HG03469 (cell line): ENCODE measurements at regions not wholly inside any gene's neighbourhood (a gene's known extent, or its start where the extent isn't known, plus 50 kb on each side); places are given as distances from the start of the nearest gene placed in this dataset.

ENCODE experiments used
- ATAC-seq: cut with Tn5 transposase; IDR thresholded peaks from one replicate; pipeline ENCODE4 v1.9.1; 2021; ENCODE audit warnings: mild to moderate bottlenecking, moderate library complexity, moderate number of reproducible peaks; ENCODE audit not compliant: unreplicated experiment

DNA sequence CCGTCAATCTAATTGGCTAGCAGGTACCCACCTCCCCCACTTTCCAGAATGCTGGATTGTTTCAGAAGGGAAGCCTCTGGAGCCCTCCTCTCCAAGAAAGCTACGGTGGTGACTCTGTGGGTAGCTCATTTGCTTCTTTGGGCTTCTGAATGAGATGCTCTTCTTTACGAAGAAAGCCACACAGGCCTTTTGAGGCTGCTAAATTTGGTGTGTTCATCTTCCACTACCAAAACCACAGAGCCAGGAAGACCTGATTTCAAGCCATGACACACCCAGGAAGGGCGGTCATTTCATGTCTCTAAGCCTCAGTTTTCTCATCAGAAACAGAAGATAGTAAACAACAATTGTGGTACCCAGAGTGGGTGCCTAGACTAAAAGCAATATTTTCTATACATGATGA lies 901.2 kb downstream of the KCNMA1 start:
- no peak for ATAC-seq

DNA sequence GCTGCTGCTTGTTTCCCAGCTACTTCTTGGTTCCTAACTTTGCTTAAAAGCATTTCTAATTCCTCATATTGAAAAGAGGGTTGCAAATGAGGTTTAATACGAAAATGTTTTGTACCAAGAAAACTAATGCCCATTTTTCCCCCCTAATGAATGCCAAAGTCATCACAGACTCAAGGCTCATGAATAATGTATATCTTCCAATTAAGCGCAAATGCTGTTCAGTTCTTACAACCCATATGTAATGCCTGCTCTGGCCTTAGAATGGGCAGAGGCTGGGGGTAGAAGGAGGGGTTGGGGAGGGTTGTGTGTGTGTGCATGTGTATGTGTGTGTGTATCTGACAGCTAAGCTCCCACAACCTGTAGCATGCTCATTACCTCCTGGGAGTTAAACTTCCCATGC lies 901.7 kb downstream of the KCNMA1 start:
- no peak for ATAC-seq

DNA sequence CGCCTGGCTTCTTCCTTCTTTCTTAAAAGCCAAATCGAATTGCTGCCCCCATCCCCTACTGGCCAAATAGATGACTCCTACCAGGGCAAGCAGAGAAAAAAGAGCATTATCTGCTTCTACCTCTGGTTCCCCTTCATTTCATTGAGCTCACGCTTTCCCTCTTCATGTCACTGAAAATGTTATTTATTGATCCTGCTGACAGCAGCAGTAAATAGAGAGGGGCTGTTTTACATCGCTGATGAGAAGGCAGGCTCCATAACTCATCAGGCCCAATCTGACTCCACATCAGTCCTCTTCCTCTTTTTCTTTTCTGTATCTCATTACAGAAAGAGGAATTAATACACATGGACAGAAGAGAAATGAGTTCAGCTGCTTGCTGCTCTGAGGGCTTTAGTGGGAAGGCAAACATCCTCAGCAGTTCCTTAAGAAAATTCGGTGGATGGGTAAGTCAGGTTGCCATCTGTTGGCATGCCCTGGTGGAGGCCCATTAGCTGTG lies 904.1 kb downstream of the KCNMA1 start:
- no peak for ATAC-seq

DNA sequence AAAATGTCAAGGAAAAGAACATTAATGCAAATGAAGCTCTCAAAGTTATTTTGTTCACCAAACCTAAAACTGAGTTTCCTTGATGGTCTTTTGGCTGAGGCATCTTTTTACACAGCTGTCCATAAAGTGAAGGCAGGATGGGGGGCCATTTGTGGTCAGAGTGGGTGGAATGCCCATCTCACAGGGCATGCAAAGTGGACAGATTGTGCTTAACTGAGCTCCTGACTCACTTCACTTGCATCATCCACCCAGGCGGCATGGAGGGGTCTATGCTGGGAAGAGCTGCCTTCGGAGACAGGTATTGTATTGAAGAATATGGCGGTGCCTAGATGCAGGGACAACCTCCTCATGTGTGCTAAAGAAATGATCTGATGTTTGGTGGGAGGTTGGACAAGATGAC lies 905.3 kb downstream of the KCNMA1 start:
- no peak for ATAC-seq

DNA sequence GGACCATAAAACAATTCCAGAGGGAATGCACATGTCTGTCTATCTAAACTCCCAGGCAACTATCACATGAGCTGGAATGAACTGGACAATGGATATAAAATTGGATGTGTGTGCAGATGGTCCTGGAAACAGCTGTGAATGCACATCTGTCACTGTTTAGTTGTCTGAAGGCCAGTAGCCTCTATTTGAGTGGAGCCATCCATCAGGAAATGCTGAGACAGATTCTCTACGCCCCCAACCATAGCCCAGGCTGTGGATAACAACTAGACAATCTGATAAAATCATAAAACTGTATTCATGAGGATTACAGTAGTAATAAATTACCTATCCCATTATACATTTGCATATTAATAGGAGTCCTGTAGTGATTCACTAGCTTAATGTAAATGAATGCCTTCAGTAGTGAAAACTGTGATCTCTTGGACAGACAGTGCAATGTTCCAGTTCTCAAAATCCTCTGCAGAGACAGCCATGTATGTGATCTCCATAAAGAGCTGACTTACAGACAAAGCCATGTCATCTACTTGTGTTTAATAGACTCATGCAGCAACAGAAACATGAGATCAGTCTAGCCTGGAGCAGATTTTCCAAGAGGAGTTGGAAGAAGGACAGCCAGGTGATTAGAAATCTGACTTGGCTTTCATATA lies 907.6 kb downstream of the KCNMA1 start:
- ATAC-seq = no peak

DNA sequence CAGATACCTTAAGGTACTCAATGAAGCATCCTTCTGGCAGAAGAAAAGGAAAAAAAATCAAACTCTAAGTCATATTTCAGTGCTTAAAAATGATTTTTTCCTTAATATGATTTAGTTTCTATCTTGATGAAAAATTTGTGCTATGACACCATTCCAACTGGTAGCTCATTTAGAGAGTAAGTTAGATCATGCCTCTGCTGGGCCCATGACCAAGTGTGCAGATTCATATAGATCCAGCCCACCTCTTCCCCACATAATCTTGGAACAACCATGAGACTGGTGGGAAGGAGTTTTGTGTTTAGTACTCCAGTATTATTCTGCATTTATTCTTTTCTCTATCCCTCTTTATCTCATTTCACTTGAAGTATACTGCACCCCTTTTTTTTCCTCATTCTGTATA lies 908.3 kb downstream of the KCNMA1 start:
- no peak for ATAC-seq

DNA sequence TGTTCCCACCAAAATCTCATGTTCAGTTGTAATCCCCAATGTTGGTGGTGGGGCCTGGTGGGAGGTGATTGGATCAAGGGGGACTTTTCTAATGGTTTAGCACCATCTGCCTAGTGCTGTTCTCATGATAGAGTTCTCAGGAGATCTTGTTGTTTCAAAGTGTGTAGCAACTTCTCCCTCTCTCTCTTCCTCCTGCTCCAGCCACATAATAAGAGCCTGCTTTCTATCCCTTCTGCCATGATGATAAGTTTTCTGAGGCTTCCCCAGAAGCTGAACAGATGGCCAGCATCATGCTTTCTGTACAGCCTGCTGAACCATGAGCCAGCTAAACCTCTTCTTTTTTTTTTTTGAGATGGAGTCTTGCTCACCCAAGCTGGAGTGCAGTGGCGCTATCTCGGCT lies 910.6 kb downstream of the KCNMA1 start:
- ATAC-seq = no peak

DNA sequence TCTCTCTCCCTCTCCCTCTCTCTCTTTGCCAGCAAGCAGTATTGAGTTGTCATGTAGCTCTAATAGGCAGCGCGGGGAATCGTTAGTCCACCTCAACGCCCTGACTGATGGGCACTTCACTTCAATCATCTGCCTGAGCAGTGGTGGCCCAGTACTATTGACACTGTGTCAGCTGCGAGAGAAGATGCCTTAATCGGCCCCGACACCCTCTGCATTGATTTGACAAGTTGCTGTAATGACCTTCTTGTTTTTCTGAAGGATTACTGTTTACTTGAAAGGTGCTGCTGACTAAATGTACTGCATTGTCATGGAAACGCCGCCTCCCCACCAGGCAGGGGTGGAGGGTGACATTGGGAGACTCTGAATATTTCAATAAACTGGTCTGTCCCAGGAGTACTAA lies 913.8 kb downstream of the KCNMA1 start:
- ATAC-seq = no peak

DNA sequence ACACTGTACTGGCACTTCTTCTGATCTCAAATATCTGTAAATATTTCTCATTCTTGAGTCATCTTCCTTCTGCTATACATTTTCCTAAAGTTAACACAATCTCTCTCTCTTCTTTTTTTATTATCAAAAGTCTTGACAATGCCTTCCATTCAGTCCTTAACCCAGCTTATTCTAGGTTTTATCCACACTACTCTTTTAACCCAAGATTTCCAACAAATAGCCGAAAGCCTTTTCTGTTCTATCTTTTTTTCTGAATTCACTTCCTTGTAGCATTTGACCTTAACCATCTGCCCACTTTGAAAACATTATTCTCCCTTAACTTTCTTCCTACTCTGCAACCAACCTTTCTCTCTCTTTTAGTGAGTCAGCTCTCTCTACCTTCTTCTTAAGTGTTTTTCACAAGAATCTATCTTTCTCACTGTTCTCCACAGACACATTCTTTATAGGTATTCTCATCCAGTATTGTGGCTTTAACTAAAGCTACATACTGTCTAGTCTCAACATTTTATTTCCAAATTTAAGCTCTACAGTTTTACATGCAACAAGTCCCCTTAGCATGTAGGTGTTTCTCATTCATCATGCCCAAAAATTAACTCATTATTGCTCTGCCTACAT lies 915.6 kb downstream of the KCNMA1 start:
- no peak for ATAC-seq

DNA sequence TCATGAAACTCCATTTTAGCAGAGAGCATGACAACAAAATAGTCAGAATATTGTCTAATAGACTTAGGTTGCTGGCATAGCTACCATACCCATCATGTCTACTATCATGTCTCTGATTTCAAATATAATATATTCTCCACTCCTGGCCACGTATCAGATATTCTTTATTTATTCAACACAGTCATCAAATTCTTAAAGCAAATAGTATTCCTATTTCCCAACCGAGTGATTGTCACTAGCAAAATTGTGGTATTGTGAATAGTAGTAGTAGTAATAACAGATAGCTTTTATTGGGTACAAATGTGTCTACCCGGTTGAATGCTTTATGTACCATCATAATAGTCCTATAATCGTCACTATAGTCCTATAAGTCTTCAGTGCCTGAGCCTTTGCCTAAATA lies 918.6 kb downstream of the KCNMA1 start:
- no peak for ATAC-seq

DNA sequence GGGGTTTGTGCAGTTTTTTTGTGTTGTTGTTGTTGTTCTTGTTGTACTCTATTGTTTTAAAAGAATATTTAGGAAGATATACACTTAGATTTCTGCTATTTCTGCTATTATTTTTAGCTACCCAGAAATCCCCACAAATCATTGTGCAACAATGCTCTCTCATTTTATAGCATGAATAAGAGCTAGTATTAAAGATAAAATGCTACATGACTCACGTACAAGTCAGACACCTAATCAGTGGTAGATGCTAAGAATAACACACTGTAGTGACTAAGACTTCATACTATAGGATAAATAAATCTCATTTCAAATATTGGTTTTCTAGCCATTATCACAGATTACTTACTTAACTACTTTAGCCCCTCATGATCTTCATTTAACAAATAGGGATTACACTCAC lies 920.5 kb downstream of the KCNMA1 start:
- ATAC-seq = no peak

DNA sequence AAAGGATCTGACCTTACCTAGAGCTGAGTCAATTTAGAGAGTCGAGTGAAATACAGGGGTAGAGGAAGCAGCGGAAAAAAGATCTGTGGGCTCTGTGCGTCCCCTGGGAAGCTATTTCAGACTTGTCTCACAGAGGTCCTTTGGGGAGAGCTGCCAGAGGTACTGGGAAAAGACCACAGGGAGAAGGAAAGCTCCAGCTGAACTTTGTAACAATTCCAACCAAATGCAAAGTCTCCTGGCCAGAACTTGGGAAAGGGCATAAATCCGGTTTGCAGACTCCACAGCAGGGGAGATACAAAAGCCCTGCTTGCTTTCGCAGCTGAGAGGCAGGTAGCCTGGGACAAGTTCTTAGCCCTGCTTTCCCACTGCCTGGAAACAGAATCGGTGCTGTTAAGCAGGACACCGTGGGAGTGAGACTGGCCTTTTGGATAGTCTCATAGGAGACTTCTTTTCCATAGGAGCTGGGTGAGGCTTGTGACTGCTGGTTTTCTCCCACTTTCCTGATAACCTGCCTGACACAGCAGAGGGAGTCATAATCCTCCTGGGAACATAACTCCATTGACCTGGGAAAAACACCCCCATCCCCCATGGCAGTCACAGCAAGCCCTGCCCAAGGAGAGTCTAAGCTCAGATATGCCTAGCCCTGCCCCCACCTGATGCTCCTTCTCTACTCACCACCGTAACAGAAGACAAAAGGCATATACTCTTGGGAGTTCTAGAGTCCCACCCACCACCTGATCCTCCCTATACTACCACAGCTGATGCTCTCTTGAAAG lies 926.2 kb downstream of the KCNMA1 start:
- ATAC-seq = no peak

DNA sequence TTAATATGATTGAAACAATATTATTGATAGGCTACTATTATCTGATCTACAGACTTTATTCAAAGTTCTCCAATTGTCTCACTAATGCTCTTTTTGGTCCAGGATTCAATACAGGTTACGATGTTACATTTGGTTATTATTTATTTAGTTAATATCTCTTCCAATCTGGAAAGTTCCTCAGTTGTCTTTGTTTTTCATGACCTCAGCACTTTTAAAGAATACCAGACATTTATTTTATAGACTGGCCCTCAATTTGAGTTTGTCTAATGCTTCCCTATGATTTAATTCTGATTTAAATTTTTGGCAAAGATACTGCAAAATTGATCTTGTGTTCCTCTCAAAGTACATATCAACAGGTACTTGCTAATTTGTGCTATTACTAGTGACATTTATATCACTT lies 937.4 kb downstream of the KCNMA1 start:
- ATAC-seq = no peak

DNA sequence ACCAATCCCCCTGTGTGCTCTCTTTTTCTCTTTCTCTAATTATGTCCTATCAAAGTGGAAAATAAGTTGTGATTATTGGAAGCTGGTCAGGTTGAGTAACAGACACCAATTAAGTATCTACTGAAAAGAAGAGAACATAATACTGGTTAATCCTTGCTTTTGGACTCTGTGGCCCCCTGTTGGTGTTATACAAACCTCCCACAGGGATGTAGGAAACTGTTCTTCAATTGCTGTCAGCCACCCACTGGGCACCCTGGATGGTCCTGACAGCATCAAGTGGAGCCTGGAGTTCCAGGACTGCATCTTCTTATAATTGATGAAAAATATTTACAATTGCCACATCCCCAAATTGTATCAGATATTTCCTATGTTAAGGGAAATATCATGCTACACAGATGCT lies 939.7 kb downstream of the KCNMA1 start:
- ATAC-seq = no peak

DNA sequence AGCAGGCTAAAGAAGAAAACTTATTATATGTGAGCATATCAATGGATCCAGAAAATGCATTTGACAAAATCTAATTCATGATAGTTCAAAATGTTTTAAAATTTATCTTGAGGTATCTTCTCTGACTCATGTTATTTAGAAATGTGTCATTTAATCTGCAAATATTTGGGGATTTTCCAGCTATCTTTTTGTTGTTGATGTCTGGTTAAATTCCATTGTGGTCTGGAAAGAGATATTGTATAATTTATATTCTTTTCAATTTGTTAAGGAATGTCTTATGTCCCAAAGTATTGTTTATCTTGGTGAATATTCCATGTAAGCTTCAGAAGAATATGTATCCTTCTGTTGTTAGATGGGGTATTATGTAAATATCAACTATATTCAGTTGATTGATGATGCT lies 942.5 kb downstream of the KCNMA1 start:
- ATAC-seq = no peak

DNA sequence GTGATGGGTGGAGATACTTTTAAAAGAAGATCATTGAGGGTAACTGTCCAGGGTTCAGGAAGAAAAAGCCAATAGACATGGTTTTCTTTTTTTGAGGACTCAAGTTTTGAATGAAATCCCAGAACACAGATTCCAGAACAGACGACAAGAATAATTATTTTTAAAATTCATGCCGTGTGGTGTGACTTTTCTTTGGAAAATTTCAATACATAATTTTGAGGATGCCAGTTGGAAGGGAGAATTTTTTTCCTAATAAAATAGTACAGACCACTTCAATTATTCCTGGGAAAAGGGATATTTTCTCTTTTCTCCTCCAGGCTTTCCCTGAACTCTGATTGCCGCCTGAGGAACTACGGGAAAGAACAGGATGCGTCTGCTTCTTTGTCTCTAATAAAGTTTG lies 951.4 kb downstream of the KCNMA1 start:
- ATAC-seq = no peak

DNA sequence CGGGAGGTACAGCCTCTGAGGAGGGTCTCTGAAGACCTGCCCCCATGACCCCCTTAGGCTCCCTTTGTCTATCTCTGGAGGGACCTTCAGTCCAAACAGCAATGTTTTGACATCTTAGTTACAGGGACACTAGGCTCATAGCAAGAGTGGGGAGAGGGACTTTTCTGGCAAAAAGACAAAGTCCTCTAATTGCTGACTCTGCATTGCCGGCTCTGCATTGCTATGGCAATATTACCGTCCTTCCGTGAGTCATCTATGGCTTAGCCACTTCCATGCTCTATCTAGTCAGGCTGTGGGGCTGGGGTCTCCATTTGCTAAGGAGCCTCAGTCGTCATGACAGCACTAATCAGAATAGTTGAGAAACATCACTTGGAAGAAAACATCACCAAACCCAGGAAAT lies 952.6 kb downstream of the KCNMA1 start:
- no peak for ATAC-seq

DNA sequence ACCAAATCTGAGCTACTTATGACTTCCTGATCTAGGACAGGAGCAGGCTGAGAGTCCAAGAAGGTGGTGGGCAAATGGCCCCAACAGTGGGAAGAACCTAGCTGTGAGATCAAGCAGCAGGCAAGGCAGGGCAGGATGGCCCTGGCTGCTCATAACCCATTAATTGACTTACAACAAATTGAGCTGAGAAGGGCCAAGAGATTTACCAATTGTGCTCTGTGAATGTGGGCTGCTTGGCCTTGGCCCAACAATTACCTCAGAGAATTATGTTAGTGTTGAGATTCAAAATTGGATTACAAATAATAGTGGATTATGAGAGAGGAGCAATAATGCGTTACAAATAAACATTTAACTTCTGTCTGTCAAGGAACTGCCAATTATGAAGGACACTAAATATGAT lies 956.5 kb downstream of the KCNMA1 start:
- ATAC-seq = no peak

DNA sequence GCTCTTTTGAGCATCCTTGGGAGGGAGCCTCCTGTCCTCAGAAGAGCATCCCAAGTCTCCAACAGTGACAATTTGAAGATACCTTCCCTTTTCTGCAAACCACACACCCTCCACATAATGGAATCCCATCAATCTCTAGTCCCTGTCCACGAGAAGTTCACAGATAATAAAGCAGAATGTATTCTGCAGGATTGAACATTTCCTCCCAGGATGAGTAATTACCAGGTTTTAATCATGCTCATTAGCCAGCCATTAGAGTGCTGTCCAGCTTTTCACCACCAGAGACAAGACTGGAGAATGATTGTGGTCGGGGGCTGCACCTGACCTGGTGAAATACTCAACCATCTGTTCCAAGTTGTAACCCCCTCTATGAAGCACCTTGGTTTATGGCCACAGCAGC lies 958.6 kb downstream of the KCNMA1 start:
- ATAC-seq = no peak

DNA sequence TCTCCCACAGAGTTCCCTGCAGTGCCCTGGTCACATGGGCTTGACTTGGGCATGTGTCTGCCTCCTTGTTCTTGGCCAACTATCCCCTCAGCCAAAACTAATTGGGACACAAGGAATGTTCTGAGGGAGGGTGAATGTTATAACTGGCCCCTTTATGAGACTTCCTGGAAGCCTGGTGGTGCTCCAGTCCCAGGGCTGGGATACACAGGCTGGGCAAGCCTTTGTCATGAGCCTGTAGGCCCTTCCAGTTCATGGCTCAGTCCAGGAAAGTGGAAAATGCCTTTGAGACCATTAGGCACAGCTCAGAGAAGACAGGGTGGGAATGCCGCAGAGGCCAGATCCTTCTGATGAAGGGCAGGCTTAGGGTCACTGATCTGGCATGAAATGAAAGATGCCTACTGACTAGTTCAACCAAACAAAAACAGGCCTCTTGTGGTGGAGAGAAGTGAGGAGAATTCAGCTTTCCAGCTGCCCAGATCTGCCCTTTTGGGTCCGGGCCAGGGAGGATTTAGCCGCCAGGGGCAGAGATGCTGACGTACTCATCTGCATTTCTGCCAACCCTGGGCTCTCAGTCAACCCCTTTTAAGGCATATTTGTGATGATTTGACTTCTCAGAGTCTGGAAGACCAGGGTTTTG lies 961.5 kb downstream of the KCNMA1 start:
- ATAC-seq = no peak

DNA sequence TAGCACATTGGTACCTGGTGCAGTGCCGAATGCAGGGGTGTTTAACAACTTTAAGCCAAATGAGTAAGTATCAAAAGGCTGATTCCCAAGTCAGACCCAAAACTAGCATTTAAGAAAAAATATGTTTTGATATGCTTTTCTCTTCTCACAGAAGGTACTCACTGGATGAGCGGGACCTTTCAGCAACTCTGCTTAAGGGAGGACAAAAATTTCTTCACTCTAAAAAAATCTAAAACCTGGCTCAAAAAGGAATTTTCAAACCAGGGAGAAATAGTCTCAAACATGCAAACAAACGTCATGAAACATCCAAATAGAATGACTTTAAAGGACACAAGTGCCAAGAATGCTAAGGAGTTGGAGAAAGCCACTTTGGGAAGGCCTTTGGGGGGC lies 962.1 kb downstream of the KCNMA1 start:
- no peak for ATAC-seq
